OCI-LY7 (cell line): ENCODE measurements at regions not wholly inside any gene's neighbourhood (a gene's known extent, or its start where the extent isn't known, plus 50 kb on each side); places are given as distances from the start of the nearest gene placed in this dataset.

Source experiments
- EZH2phosphoT487 ChIP-seq: fragments of 200-600 bp; sonication (generic); IDR thresholded peaks from 2 replicates; pipeline ENCODE4 v1.6.1; 2018; ENCODE audit warnings: low read depth, borderline replicate concordance, mild to moderate bottlenecking, mixed run types, antibody characterized with exemption, low read length, moderate library complexity, mixed read lengths
- TF ChIP-seq, protein P1 (sequence below): fragments of 200-600 bp; sonication (generic); conservative IDR thresholded peaks from 2 replicates; pipeline ENCODE4 v1.5.1; 2014; ENCODE audit warnings: mild to moderate bottlenecking, antibody characterized with exemption, low read length, moderate library complexity, mixed read lengths

DNA sequence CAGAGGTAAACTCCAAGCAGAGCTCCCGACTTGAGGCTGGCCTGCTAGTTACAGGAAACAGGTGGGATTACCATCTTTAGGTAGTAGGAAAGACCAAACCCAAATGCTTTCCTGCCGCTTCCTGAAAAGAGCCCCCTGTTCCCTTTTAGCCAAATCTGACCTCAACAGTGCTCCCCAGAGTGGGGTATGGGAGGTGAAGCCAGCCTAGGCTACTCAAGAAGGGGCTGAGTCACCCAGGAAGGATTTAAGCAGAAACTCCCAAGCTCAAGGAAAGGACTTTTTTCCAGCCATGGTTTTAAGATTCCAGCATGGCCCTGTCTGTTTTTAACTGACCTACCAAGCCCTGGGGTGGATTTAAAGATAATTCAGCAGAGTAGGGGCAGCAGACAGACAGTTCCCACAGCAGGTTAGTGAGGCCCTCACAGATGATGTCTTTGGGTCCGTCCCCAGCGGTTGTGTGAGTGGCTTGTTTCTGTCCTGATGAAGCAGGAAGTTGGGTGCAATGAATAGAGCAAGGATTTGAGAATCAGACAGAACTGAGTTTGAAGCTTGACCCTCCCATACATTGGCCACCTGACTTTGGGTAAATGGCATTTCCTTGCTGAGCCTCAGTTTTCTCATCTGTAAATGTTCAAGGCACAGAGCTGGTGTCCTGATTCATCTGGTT, 76.9 kb upstream of the MAFB start:
- TF ChIP-seq, protein P1, sequence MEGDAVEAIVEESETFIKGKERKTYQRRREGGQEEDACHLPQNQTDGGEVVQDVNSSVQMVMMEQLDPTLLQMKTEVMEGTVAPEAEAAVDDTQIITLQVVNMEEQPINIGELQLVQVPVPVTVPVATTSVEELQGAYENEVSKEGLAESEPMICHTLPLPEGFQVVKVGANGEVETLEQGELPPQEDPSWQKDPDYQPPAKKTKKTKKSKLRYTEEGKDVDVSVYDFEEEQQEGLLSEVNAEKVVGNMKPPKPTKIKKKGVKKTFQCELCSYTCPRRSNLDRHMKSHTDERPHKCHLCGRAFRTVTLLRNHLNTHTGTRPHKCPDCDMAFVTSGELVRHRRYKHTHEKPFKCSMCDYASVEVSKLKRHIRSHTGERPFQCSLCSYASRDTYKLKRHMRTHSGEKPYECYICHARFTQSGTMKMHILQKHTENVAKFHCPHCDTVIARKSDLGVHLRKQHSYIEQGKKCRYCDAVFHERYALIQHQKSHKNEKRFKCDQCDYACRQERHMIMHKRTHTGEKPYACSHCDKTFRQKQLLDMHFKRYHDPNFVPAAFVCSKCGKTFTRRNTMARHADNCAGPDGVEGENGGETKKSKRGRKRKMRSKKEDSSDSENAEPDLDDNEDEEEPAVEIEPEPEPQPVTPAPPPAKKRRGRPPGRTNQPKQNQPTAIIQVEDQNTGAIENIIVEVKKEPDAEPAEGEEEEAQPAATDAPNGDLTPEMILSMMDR = no peak
- TF ChIP-seq EZH2phosphoT487 = no peak
